Activated B cell treated with CpG ODN at 0.5 μM for 24 hours (primary cell): ENCODE measurements at regions not wholly inside any gene's neighbourhood (a gene's known extent, or its start where the extent isn't known, plus 50 kb on each side); places are given as distances from the start of the nearest gene placed in this dataset.

Experiments
- ATAC-seq: fragments of 200-7000 bp; cut with Tn5 transposase; one replicate; pipeline ENCODE4 v1.10.0; 2021; ENCODE audit warnings: low read depth, mild to moderate bottlenecking, moderate library complexity
- CTCF ChIA-PET: fragments of 350-600 bp; sonication (Branson Sonifier 250); formaldehyde crosslinking; loops from one replicate; lab custom pipeline; 2021; ENCODE audit warnings: antibody characterized with exemption; lab: Charles Lee
- POLR2A ChIA-PET: fragments of 350-600 bp; sonication (Branson Sonifier 250); formaldehyde crosslinking; loops from one replicate; lab custom pipeline; 2021; ENCODE audit warnings: antibody characterized with exemption; lab: Charles Lee
- DNase-seq: peaks from one replicate; pipeline ENCODE4 v3.0.0; 2022
- H3K27ac Mint-ChIP-seq: one replicate; pipeline ENCODE4 v1.8.0; 2020; ENCODE audit warnings: mixed read lengths
- H3K27me3 Mint-ChIP-seq: one replicate; pipeline ENCODE4 v1.8.0; 2021; ENCODE audit warnings: mixed read lengths
- H3K36me3 Mint-ChIP-seq: one replicate; pipeline ENCODE4 v1.8.0; 2021; ENCODE audit warnings: low read depth, mixed read lengths
- H3K4me1 Mint-ChIP-seq: one replicate; pipeline ENCODE4 v1.8.0; 2021; ENCODE audit warnings: mixed read lengths
- H3K4me3 Mint-ChIP-seq: one replicate; pipeline ENCODE4 v1.8.0; 2020; ENCODE audit warnings: mild to moderate bottlenecking, mixed read lengths
- H3K9me3 Mint-ChIP-seq: one replicate; pipeline ENCODE4 v1.8.0; 2020; ENCODE audit warnings: mixed read lengths
- intact Hi-C: fragments of 100-400 bp; cut with micrococcal nuclease; formaldehyde crosslinking; loops from one replicate; pipeline ENCODE4 v1.15.1; 2024
- TF ChIP-seq, protein P1 (sequence below): fragments of 200-600 bp; IDR thresholded peaks from one replicate; pipeline ENCODE4 v1.8.0; 2022; ENCODE audit warnings: antibody characterized with exemption, mild to moderate bottlenecking

DNA sequence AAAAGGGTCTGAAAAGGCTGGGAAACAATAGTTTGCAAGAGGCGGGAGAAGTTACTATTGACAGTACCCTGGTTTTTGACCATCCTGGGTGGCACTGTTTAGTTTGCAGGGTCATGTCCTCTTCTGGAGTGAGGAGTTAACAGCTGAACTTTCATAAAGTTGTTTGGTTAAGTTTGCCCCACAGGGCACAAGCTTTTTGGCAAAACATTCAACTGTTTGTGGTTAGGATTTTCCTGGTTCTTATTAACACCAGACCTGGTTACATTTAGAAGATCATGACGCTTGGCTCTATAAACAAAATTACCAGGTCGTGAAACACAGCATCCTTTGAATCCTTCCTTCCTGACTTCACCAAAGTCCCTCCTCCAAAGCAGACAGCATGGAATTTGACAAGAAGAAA lies 106.1 kb downstream of the RIN2 start:
- TF ChIP-seq, protein P1, sequence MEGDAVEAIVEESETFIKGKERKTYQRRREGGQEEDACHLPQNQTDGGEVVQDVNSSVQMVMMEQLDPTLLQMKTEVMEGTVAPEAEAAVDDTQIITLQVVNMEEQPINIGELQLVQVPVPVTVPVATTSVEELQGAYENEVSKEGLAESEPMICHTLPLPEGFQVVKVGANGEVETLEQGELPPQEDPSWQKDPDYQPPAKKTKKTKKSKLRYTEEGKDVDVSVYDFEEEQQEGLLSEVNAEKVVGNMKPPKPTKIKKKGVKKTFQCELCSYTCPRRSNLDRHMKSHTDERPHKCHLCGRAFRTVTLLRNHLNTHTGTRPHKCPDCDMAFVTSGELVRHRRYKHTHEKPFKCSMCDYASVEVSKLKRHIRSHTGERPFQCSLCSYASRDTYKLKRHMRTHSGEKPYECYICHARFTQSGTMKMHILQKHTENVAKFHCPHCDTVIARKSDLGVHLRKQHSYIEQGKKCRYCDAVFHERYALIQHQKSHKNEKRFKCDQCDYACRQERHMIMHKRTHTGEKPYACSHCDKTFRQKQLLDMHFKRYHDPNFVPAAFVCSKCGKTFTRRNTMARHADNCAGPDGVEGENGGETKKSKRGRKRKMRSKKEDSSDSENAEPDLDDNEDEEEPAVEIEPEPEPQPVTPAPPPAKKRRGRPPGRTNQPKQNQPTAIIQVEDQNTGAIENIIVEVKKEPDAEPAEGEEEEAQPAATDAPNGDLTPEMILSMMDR: no peak
- intact Hi-C loops: no loop called here
- no peak overlapping the region for H3K27ac Mint-ChIP-seq
- H3K4me1 Mint-ChIP-seq: no peaks in the 10 kb centered on the region
- no peaks in the 10 kb centered on the region for H3K9me3 Mint-ChIP-seq
- ATAC-seq (no peak), DNase-seq (no peak)
- no peak overlapping the region for H3K4me3 Mint-ChIP-seq
- POLR2A ChIA-PET: no interaction called here
- H3K27me3 Mint-ChIP-seq: peaks cover 11% of the 10 kb centered on the region
- CTCF ChIA-PET: no interaction called here
- no peaks in the 10 kb centered on the region for H3K36me3 Mint-ChIP-seq

DNA sequence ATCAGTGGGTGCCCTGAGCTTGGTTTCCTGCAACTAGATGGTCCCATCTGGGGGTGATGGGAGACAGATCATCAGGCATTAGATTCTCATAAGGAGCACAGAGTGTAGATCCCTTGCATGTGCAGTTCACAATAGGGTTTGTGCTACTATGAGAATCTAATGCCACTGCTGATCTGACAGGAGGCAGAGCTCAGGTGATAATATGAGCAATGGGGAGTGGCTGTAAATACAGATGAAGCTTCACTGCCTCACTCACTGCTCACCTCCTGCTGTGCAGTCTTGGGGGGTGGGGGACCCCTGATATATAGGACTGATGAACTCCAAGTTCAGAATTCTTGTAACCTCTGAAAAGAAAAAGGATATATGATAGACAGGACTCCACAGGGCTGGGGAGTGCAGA lies 108.0 kb downstream of the RIN2 start:
- no peaks in the 10 kb centered on the region for H3K4me1 Mint-ChIP-seq
- CTCF ChIA-PET: no interaction called here
- H3K9me3 Mint-ChIP-seq: no peaks in the 10 kb centered on the region
- H3K27me3 Mint-ChIP-seq: peaks cover 4% of the 10 kb centered on the region
- DNase-seq (no peak), ATAC-seq (no peak)
- H3K36me3 Mint-ChIP-seq: no peaks in the 10 kb centered on the region
- TF ChIP-seq, protein P1: no peak
- H3K4me3 Mint-ChIP-seq: no peak overlapping the region
- H3K27ac Mint-ChIP-seq: no peak overlapping the region
- intact Hi-C loops: no loop called here
- POLR2A ChIA-PET: no interaction called here

DNA sequence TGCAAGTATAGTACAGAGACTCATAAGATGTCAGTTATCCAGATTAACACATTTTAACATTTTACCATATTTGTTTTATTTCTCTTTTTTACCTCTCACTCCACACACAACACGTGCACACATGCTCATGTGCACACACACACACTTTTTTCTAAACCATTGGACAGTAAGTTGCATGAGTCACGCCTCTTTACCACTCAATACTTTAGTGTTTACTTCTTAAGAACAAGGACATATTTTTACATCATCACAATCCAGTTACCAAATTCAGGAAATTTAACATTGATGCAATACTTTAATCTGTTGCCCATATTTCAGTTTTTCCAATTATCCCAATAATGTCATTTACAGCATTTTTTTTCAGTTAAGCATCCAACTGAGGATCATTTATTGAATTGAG lies 109.0 kb downstream of the RIN2 start:
- CTCF ChIA-PET: no interaction called here
- TF ChIP-seq, protein P1: no peak
- no peak overlapping the region for H3K27ac Mint-ChIP-seq
- no peaks in the 10 kb centered on the region for H3K36me3 Mint-ChIP-seq
- H3K4me1 Mint-ChIP-seq: no peaks in the 10 kb centered on the region
- POLR2A ChIA-PET: no interaction called here
- peaks cover 3% of the 10 kb centered on the region for H3K27me3 Mint-ChIP-seq
- H3K4me3 Mint-ChIP-seq: no peak overlapping the region
- H3K9me3 Mint-ChIP-seq: peaks cover 2% of the 10 kb centered on the region
- ATAC-seq: no peak
- intact Hi-C loops: no loop called here
- DNase-seq: no peak

GRCh38 chr20:19867940-19868371 lies 109.9 kb downstream of the RIN2 start:
- DNase-seq (no peak), ATAC-seq (no peak)
- Mint-ChIP-seq H3K27me3 (peaks cover 3% of the 10 kb centered on the region), H3K9me3 (peaks cover 3% of the 10 kb centered on the region), H3K36me3 (no peaks in the 10 kb centered on the region), H3K27ac (no peak overlapping the region), H3K4me1 (no peaks in the 10 kb centered on the region), H3K4me3 (no peak overlapping the region)
- TF ChIP-seq, protein P1: no peak
- ChIA-PET POLR2A (no interaction called here), CTCF (no interaction called here)
- intact Hi-C loops: no loop called here

GRCh38 chr20:19868441-19868840 lies 110.4 kb downstream of the RIN2 start:
- peaks cover 3% of the 10 kb centered on the region for H3K9me3 Mint-ChIP-seq
- DNase-seq (no peak), ATAC-seq (no peak)
- ChIA-PET POLR2A (no interaction called here), CTCF (no interaction called here)
- peaks cover 3% of the 10 kb centered on the region for H3K27me3 Mint-ChIP-seq
- intact Hi-C loops: no loop called here
- TF ChIP-seq, protein P1: no peak
- no peaks in the 10 kb centered on the region for H3K36me3 Mint-ChIP-seq
- H3K4me3 Mint-ChIP-seq: no peak overlapping the region
- H3K27ac Mint-ChIP-seq: no peak overlapping the region
- H3K4me1 Mint-ChIP-seq: no peaks in the 10 kb centered on the region
